Bronchial epithelial cell (primary cell): ENCODE measurements at regions not wholly inside any gene's neighbourhood (a gene's known extent, or its start where the extent isn't known, plus 50 kb on each side); places are given as distances from the start of the nearest gene placed in this dataset.

Source experiments
- DNase-seq: peaks from one replicate; pipeline ENCODE4 v3.0.0-alpha.2; 2010; ENCODE audit warnings: low read depth
- FAIRE-seq: peaks from 2 replicates; lab custom pipeline; 2011; peaks lifted over from hg19 to GRCh38; lab: Jason Lieb, UNC
- H3K27me3 ChIP-seq: 2 replicates; pipeline ENCODE4 v1.5.1; 2011; ENCODE audit warnings: low read length; ENCODE audit not compliant: control insufficient read depth, insufficient read depth
- H3K36me3 ChIP-seq: 2 replicates; pipeline ENCODE4 v1.5.1; 2011; ENCODE audit warnings: low read length; ENCODE audit not compliant: control insufficient read depth, insufficient read depth
- H3K4me3 ChIP-seq: 2 replicates; pipeline ENCODE4 v1.5.1; 2011; ENCODE audit warnings: mild to moderate bottlenecking, low read depth, low read length, control low read depth
- CTCF ChIP-seq: IDR thresholded peaks from 2 replicates; pipeline ENCODE4 v1.5.1; 2011; ENCODE audit warnings: mild to moderate bottlenecking, moderate library complexity, low read length, control low read depth, inconsistent platforms; ENCODE audit not compliant: insufficient read depth, severe bottlenecking

GRCh38 chr11:26841818-26842473 lies 120.1 kb upstream of the SLC5A12 start:
- FAIRE-seq = no peak
- TF ChIP-seq CTCF = no peak
- Histone ChIP-seq H3K4me3 (no peak overlapping the region), H3K36me3 (no peaks in the 10 kb centered on the region), H3K27me3 (no peaks in the 10 kb centered on the region)
- DNase-seq = peak; percentile 54

- no peak for TF ChIP-seq CTCF
- Histone ChIP-seq H3K36me3 (no peaks in the 10 kb centered on the region), H3K4me3 (no peak overlapping the region), H3K27me3 (no peaks in the 10 kb centered on the region)
- DNase-seq = peak; percentile 29
- FAIRE-seq = no peak
Observed at GRCh38 chr11:26842478-26843282, 120.8 kb upstream of the SLC5A12 start.

- Histone ChIP-seq H3K4me3 (no peak overlapping the region), H3K36me3 (no peaks in the 10 kb centered on the region), H3K27me3 (no peaks in the 10 kb centered on the region)
- FAIRE-seq (no peak), DNase-seq (no peak)
- TF ChIP-seq CTCF = no peak
Observed at GRCh38 chr11:26843539-26843938, 121.7 kb upstream of the SLC5A12 start.

GRCh38 chr11:26844963-26845362 lies 123.1 kb upstream of the SLC5A12 start:
- H3K4me3 ChIP-seq = no peak overlapping the region
- no peaks in the 10 kb centered on the region for H3K27me3 ChIP-seq
- no peak for TF ChIP-seq CTCF
- FAIRE-seq (no peak), DNase-seq (no peak)
- H3K36me3 ChIP-seq = no peaks in the 10 kb centered on the region

- H3K27me3 ChIP-seq = no peaks in the 10 kb centered on the region
- no peak for TF ChIP-seq CTCF
- H3K4me3 ChIP-seq = no peak overlapping the region
- no peaks in the 10 kb centered on the region for H3K36me3 ChIP-seq
- DNase-seq (no peak), FAIRE-seq (peak; percentile 23)
Observed at GRCh38 chr11:26846227-26846626, 124.4 kb upstream of the SLC5A12 start.
